ENCODE measurements at regions not wholly inside any gene's neighbourhood (a gene's known extent, or its start where the extent isn't known, plus 50 kb on each side); places are given as distances from the start of the nearest gene placed in this dataset.
A peak's percentile ranks its signal among the peaks of the same experiment; 100 is the strongest.

DNA sequence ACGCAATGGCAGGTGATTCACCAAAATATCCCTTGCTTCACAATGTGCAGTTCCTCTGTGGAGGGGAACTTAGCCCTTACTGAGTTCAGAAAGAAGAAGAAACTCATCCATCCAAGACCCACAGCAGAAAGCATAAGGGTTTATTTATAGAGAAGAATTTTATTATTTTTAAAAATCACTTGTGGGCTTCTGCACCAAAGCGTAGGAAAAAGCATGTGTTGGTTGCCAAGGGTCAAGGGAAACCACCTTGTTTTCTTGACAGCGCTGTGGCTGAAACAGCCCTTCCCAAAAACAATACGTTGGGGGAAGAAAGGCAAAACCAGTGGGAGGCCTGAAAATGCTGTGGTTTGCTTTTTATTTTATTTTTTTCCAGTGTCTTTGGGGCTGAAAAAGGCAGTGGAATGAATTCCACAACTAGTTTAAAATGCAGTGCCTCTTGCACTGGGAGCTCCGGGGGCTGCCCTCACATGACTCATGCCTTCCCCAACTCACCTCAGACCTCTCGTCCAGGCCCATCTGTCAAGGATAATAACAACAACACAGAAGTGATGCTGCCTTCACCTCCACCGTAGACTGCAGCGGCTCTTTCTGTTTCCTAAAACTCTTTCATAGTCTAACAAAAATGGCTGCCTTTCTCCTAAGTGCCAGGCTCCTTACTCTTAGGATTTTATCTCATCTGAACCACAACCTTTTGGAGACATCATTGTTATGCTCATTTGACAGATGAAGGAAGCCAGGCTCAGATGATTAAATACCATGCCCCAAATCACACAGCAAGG, 224.2 kb upstream of the JUN start:
- DNase-seq: peak; percentile 53

DNA sequence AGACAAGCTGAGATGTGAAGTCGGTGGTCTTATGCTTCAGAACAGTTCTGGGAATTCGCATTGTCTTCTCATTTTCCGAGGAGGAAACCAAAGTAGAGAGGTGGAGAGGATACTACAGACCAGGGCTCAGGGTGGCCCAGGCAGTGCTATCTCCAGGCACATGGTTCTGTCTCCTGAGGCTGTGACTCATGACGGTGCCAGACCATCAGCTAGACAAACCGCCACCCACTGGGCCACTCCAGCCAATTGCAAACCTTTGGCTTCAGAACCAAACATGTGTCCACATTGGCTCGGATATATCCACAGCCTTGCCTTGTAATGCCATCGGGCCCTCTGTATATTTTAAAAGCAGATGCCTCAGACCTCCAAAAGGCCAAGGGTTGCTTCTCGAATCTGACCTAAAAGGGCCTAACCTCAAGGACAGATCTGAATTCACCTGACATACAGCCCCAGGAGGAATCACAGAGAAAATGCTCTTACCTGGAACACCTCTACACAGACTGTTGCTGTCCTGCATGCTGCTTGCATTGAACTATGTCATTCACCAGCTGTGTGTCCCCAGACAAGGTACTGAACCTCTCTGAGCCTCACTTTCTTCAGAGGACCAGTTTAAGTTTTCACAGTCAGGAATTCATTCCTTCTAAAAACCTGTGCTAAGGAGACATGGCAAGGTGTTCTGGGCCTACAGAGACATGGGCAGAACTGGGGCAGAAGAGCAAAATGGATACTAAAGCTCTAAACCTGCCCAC, 224.9 kb upstream of the JUN start:
- no peak for DNase-seq

DNA sequence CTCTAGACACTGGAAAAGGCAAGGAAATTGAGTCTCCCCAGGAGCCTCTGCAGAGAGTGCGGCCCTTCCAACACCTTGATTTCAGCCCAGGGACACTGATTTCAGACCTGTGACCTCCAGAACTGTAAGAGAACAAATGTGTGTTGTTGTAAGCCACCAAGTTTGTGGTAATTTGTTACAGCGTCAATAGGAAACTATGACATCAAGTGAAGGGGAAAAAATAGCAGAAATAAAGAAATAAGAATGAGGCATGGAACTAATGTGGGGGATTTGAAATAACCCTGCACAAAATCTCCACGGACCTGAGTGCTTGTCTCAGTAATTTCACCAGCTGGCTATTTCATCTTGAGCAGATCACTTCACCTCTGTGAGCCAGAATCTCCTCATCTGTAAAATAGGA, 227.8 kb upstream of the JUN start:
- DNase-seq: no peak

DNA sequence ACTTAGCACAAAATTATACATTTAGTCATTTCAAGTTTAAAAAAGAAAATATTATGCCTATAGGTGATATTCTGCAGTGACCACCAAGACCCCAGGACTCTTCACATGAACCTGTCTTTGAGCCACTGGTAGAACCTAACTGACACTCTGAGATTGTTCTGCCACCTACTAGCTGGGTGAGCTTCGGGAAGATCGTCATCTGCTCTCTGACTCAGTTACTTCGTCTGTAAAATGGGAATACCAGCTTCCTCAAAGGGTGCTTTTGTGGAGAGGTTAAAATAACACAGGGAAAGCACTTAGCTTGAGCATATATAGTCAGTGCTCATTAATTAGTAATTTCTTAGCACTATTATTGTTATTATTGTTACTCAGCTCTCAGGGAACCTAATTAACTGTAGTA, 228.5 kb upstream of the JUN start:
- no peak for DNase-seq

DNA sequence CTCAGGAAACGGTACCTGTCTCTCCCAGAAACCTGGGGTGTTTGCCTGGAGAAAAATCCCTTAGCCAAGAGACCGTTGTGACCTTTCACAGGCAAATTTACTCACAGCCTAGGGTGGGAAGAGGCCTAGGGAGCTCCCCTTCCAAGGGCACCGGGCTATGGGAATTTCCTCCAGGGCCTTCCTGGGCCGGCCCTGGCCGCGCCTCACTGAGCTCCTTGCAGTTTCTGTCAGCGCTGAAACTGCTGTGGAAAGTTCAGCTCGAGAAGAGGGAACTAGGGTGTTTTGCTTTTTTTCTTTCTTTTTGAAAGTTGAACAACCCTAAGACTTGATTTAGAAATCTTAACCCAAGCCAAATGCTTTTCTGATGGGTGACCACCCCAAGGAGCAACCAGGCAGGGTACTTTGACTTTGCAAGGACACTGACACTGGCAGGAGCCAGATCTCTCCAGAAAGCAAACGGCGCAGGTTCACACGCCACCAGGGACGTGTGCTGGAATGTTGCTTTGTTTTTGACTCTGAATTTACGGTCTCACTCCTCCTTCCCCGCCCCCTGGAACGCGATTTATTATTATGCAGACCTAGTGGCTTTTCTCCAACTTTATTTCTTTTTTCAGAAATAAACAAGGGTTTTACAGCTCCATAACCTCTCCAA, 229.6 kb upstream of the JUN start:
- DNase-seq: no peak

DNA sequence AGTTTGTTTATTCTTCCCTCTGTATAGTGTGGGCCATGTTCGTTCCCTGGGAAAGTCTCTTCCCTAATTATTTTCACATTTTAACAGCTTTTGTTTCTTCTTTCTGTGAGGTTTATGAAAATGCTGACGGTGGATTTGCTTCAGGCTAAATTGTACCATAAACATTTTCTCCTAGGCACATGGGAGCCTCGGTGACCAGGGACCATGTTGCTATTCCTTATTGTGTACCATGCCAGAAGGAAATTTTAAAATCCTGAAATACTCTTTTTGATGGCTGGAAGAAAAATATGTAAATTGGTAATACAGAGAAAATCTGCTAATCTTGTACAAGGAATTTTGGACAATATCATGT, 230.1 kb upstream of the JUN start:
- DNase-seq: no peak

DNA sequence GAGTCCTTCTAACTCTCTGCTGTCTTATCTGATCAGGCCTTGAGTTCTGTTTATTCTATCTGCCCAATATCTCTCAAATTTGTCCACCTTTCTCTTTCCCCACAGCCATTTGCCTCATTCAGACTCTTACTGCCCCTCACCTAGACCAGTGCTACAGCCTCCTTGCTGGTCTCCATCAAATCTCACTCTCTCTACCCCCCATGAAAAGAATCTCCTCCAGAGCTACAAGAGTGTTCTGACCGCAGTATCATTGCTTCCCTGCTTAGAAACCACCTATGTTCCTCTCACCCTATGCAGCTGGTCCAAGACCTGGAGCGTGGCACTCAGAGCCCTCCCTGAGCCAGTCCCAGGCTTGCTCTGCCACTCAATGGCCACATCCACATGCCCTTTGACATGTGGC, 231.0 kb upstream of the JUN start:
- no peak for DNase-seq

DNA sequence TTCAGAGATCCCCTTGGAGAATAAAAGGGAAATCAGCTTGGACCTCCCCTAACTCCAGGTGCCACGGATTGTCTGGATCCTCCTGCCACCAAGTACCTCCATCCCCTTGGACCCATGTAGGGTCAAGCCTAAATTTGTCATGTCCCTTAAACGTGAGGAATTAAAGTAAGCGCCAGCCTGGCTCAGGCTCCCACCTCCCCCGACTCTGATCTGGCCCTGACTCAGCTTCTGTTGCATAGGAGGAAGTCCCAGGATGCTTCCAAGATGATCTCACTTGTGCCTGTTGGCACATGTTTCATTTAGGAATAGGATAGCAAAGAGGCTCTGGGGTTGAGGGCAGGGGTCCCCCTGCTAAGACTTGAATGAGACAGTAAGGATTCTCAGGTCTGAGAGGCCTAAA, 231.9 kb upstream of the JUN start:
- DNase-seq: no peak

DNA sequence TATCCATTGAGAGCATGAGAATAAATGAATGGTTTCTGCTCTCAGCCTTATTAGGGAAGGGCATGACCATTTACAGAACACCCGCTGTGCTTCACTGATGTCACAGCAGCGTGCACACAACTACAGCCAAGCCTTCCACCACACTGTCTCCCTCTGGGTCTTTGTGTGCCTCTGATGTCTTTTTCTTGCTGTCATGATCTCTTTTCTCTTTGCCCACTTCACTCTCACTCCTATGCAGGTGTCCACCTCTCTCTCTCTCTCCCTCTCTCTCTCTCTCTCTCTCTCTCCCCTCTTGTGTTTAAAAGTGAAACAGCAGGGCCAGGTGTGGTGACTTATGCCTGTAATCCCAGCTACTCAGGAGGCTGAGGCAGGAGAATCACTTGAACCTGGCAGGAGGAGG, 232.5 kb upstream of the JUN start:
- DNase-seq: no peak

DNA sequence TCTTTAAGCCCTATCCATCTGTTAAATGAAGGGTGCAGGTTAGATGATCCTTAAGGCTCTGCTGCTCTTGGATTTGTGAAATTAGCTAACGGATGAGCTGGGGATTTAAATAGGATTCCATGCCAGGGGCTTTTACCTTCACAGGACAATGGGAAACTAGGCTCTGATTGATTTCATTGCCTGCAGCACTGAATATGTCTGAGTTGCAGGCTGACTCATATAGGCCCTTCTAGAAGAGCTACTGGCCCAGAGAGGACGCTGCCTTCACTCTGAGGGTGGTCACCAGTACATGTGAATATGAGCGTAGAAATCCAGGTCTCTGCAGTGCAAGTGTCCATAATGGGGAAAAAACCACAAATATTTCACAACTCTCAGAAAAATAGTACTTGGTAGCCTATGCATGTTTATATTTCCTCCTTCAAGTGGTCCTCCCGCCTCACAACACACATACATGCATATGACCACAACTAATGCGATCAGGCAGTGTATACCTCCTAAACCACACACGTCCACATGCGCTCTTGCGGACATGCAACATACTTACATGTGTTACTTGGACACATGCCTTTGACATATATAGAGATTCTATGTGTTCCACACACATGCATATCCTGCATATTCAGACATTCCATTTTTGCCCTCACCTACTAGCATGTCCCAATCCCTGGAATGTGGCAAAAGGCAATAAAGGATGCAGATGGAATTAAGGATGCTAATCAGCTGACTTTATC, 233.8 kb upstream of the JUN start:
- DNase-seq: no peak

DNA sequence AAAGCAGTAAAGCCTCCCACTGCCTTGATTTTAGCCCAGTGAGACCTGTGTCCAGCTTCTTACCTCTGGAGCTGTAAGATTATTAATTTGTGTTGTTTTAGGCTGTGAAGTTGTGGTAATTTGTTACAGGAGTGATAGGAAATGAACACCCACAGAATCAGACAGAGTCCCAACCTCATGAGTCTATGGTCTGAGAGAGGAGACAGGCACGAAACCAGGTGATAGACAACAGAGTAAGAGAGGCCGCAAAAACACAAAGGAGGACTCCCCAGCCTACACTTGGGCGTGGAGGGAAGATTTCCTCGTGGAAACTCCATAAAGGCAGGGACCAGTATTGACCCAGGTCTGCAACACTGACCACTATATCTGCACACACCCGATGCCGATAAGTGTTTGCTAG, 234.6 kb upstream of the JUN start:
- no peak for DNase-seq

DNA sequence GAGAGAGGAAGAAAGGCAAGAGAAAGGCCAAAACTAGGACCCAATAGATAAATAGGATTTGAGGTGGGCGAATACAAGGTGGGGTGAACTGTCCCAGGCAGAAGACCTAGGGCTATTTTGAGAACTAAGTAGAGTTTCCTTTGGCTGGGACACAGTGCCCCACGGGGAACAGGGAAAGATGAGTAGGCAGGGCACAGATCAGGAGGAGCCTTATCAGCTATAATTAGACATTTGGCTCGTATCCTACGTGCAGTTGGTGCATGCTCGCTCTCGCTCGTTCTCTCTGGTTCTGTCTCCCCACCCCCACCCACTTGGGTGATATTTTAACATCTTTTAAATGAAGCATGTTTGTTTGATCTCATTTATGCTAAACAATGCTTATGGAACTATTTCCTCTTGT, 235.0 kb upstream of the JUN start:
- DNase-seq: no peak

DNA sequence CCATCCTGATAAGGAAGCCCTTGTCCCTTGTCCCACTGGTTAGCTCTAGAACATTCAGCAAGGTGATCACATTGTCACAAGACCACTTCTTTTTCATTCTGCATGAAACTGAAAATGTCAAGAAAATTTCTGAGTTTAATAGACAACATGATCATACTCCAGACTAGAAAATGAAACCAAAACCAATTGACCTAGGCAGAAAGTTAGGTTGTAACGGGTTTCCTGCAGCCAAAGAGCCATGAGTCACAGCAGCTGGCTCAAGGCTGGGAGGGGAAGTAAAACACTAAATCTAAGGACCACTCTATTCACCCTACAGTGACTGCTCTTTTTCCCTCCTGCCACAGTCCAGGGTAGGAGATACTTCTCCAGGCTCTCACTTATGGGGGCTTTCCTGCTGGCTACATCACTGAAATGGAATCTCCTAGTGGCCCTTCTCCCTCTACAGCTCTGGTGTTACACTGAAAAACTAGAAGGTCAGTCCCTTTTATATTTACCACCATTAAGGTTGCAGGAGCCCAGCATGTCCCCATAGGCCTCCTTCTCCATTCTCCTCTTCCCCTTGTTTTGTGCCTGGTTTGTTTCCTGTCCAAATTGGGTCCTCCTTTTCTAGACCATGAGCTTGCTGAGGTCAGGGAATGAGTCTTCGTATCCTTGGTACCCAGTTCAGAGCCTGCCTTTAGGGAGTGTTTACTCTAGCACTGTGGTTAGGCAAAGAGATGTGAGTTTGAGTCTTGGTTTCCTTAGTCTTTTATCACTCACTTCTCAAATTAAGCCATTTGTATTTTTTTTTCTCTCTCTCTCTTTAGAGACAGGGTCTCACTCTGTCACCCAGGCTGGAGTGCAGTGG, 236.5 kb upstream of the JUN start:
- peak; percentile 51 for DNase-seq

DNA sequence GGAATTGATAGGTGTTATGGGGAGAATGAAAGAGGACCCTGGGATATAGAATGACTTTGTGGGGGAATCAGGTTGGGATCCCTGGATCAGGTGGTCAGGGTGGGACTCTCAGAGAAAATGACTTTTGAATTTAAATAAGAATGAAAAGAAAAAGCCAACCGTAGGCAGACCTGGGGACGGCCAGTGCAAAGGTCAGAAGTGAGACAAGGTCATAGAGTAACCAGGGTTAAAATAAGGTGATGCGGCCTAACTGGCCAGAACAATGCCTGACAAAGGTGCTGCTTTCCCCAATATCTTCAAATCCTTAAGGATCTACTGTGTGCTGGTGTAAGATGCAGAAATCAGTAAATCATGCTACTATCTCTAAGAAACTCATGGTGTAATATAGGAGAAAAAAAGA, 238.4 kb upstream of the JUN start:
- no peak for DNase-seq

DNA sequence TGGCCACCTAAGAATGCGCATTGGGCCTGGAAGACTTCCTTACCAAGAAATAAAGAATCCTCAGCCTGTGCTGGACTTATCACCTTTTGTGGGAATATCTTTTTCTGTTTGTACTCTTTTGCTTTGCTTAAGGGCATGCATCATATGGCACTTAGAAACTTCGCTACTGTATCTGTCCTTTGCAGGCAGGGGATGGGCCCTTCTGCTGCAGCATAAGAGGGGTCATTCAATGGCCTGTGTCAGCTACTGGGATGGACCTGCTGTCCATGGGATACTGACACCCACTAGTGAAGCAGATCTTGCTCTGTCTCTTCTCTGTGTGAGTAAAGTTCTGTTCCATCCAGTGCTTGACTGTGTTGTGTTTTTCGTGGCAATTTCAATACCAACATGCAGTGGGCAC, 239.0 kb upstream of the JUN start:
- no peak for DNase-seq

DNA sequence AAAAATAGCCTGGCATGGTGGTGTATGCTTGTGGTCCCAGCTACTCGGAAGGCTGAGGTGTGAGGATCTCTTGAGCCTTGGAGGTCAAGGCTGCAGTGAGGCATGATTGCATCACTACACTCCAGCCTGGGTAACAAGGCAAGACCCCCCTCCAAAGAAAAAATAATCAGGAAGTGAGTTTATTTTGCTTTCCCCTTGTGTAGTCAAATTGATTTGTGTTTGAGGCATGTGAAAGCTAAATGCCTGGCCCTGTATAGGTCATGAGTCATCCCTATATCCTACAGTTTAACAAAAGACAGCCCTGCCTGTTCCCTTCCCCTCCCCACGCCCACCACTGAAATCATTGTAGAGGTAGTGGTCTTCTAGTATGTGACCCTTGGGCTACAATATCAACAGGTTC, 241.4 kb upstream of the JUN start:
- no peak for DNase-seq

DNA sequence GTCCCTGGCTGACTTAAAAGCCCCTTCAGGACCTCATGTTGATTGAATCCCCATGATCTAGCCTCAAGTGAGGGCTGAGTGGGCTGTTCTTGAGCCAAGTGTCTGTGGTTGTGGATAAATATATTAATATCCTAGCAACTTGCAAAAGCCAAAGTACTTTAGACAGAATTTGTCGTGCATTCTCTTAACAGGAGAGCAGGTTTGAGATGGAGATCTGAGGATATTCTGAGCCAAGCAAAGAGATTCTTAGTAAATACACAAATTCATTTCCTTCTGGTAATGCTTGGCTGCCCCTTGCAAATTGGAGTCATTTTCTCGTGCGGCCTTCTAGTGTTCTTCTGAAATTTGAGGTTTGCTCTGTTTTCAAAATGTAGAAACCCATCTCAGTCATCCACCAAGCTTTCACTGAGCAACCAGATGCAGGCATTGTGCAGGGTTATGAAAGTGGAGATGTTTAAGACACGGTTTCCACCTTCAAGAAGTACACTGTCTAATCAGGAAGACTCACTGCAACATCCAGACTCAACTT, 242.1 kb upstream of the JUN start:
- DNase-seq: no peak

DNA sequence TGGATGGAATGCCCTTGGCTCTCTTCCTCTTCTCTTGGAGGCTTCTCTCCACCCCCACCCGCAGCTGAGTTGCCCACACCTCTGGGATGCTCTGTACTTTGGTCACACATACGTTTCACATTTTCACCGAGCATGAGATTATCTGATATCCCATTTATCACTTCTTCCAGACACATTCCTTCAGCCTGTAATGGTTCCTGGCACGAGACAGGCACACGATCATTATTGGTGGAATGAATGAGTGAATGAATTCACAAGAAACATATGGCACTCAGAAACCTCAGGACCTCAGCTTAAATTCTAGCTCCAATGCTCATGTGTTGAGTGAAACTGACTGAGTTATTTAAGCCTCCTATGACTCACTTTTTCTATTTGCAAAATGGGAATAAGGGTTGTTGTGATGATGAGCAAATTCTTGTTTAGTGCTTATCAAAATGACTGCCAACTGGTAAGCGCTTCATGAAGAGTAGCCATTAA, 242.7 kb upstream of the JUN start:
- no peak for DNase-seq

DNA sequence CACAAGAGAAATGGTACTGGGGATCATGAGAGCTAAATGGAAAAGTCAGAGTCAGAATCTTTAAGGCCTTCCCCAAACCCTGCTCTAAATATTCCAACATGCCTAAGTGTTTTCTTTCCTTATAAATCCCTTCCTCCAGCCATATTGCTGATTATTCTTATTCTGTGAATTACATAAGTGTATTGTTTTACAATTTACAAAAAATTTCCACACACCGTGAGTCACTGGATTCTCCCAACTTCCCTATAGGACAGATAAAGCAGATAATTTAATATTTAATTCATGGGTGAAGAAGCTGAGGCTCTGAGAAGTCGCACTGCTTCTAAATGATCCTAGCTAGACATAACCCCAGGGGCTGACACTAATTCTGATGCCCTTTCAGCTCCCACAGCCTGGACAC, 243.3 kb upstream of the JUN start:
- DNase-seq: no peak

DNA sequence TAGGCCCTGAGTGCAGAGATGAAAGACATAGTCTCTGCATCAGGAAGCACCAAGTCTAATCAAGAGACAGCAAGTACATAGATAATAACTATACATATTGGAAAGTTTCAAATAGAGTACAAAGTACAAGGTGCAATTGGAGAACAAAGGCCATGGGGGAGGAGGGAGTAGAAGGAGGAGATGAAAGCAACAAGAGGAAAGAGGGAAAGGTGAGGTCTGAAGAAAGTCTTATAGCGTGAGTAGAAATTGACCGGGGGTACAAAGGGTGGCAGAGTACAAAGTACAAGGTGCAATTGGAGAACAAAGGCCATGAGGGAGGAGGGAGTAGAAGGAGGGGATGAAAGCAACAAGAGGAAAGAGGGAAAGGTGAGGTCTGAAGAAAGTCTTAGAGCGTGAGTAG, 244.2 kb upstream of the JUN start:
- DNase-seq: no peak

DNA sequence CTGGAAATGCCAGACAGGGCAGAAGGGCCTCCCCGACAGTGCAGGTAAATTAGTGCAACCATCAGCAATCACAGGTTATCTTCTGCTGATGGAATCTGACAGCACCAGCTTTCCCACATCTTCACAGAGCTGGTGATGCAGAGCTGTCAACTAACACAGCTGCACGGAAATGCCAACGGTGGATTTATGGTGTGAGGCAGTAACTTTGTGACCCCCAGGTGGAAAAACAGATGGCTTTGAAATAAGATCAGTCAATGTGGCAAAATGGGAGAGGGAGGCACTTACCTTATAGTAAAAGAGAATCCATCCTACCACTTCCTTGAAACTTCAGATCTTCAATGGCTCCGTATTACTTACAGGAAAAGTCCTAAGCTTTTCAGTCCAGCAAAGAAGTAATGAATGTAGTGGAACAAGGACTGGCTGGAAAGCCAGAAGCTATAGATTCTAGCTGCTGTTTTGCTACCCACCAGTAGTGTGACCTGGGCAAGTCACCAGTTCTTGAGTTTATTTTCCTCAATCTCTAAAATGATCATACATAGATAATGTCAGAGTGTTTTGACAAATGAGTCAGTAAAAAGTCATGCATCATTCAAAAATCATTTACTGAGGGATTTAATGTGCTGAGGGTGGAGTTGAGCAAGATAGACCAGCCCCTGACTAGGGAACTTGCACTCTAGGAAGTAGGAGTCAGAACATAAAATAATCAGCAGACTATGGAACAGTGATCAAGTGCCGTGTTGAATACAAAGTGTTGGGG, 245.7 kb upstream of the JUN start:
- no peak for DNase-seq

DNA sequence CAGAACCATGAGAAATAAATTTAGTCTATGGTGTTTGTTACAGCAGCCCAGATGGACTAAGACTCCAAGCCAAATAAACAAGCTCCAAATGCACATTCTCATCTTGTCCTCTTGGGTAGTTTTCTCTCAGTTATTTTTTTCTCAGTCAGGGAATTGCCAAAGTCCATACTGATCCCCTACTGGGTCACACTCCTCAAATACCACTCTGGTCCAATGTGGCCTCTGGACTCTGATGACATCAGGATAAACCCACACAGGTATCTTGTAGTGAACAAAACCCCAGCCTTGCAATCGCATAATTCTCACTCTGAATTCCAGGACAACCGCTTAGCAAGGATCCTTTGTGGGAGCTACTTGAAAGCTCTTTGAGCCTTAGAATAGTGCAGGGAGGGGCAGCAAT, 248.4 kb upstream of the JUN start:
- no peak for DNase-seq
